GM19351 (cell line): ENCODE measurements at regions not wholly inside any gene's neighbourhood (a gene's known extent, or its start where the extent isn't known, plus 50 kb on each side); places are given as distances from the start of the nearest gene placed in this dataset.
"Not testable (repeated sequence)": the region's sequence is repeated elsewhere in the genome, so short reads cannot be mapped to it uniquely, and the experiment has no call there.

Experiments used
- ATAC-seq: cut with Tn5 transposase; IDR thresholded peaks from one replicate; pipeline ENCODE4 v1.9.1; 2021; ENCODE audit warnings: mild to moderate bottlenecking, moderate library complexity; ENCODE audit not compliant: unreplicated experiment

GRCh38 chr5:162603443-162604070, 536.0 kb downstream of the GABRG2 start:
- no peak for ATAC-seq

GRCh38 chr5:162607879-162608278, 540.3 kb downstream of the GABRG2 start:
- no peak for ATAC-seq

GRCh38 chr5:162621726-162622263, 554.2 kb downstream of the GABRG2 start:
- not testable (repeated sequence) for ATAC-seq

DNA sequence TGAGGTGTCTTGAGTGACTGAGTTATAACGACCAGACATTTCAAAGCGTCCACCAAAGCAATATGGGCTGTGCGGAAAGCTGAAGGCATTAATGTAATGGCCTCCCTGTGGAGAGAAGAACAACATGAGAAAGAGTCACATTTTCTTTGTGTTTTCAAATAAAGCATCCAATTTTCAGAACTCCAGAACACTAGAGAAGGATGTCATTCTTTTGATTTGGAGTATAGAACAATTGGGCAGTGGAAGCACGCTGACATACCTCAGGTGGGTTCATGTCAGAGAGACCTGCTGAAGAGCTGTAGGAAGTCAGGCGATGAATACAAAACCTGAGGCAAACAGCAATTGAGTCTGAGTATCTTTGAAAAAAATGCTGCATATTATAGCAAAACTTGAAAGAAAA, 556.5 kb downstream of the GABRG2 start:
- no peak for ATAC-seq

- no peak for ATAC-seq
These were observed 569.9 kb downstream of the GABRG2 start for GRCh38 chr5:162637481-162637880.

DNA sequence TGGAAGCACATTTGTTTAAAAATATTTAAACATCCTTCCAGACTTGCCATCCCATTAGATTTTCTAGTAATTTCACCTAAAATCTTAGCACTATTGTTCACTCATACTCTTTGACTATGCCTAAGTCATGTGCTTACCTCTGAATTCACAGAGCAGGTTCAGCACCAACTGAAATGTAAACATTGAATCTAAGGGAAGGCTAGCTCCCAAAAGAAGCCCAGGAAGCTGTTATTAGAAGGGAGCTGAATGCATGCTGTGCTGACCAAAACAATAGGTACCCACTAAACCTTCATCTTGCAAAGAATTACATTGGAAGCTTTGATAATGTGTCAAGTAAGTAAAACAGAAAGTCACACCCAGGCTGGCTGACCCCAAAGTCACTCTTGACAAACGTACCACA, 571.3 kb downstream of the GABRG2 start:
- no peak for ATAC-seq

DNA sequence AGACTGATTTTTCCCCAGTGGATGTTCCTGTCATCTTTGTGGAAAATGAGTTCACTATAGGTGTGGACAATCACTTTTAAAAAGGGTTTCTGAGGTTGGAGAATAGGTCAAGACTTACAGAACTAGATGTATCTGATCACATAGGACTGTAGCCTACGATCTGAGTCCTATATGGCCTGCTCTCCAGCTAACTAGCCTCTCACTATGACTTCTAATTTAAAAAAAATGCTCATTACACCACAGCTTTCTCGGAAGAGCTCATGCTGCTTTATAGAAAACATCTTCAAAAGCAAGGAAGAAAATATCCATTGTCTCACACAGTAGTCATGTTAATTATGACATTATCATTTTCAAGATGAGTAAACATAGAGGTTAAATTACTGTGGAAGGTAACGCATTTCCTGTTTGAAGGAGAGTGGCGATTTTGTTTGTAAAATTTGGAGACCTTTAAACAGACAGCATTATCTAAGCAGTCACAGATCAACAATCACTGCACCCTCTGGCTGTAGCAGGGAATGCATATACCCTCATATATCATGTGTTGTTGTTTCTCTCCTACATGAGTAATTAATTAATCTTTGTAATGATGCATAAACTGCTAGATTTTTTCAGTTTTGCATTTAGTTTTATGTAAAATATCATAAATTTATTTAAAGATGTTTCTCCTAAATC, 573.7 kb downstream of the GABRG2 start:
- ATAC-seq, result no peak

- ATAC-seq, result no peak
These were observed 587.3 kb downstream of the GABRG2 start for GRCh38 chr5:162654661-162655405.

DNA sequence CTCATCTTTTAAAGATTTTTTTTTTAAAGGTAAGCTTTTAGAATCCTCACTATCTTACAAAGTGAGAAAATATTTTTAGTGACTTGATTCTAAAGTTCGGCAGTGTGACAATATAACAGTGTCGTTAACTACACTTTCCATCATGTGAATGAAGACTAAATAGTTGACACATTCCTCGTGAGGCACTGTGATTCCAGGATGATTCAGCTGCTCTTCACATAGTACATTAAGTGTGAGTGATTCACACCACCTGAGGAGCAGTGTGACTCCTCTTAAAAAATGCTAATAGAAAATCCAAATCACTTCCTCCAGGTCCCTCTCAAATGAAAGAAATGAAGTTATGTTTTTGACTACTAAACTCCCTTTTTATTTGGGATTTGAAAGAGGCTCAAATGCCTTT, 589.5 kb downstream of the GABRG2 start:
- no peak for ATAC-seq

DNA sequence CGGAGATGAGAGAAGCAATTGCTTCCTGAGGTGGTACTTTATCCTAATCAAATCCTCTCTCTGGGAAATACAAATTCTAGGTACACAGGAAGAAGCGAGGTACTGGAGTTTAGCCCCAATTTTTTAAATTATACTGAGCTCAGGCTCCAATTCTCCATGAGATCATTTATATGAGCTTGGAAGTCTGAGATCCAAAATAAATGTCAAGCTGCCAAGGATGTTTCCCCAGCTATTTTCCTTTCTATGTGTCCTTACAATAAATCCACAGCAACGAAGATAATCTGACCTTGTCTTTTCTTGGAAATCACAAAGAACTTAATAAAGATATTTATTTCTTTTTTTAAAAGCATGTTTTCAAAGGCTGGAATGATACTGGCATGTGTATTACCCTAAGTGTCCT, 597.3 kb downstream of the GABRG2 start:
- no peak for ATAC-seq

DNA sequence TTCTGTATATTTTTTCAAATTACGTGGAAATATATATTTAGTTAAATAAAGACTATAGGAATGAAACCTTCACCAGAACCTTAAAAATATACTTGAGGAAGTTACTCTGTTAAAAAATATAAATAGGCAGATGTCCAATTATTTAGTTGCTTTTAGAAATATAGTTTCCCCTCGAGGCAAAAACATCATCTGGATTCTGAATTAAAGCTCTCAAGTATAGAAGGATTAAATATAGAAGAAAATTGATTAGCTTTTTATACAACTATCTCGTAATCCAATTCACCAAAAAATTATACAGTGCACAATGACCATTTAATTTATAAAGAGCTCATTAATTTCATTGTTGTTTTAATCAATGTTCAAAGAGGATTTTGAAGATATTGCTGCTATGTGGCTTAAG, 601.4 kb downstream of the GABRG2 start:
- no peak for ATAC-seq

DNA sequence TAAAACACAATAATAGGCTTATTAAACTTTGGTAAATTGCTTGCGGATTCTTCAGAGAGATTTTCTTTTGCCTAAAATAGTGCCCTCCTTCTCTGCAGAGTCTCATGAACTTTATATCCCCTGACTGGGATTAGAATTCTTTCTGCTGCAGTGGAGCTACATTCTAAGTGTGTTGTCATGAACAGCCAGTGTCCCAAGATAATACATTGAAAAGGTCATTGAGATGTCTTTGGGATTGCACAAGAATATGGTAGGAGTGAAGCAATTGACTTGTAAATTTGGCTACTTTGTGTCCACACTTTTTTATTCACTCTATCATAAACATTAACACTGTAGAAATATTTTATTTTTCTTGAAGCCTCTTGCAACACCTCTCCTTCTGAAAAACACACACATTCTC, 604.5 kb downstream of the GABRG2 start:
- ATAC-seq, result no peak

DNA sequence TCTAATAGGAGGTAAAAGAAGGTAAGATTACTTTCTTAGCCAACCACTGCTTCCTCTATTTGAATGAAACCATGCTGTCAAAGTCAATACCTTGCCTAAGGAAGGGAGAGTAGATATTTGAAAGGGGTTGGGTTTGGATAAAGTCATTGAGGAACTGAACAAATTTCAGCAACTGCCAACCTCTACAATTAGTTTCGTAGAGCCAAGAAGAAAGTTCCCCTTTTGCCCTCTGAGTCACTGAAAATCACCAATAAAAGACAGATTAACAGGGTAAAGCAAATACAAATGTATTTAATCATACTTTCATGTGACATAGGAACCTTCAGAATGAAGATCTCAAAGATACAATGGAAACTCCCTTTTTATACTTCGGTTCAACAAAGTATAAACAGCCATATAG, 615.7 kb downstream of the GABRG2 start:
- no peak for ATAC-seq

DNA sequence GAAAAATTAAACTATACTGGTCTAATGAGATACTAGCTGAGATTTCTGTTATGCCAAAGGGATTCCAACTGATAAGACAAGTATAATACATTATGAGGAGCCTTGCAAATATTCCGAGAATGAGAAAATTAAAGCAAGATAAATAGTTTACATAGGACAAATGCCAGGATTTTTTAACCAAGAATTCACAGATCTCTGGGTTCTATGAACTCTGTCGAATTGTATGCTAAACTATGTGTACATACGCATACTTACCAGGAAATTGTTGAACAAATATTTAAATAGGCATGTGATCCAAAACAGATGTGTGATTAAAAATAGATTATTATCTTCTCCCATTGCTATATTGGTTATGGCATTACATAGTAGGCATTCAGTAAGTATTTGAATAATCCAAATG, 616.6 kb downstream of the GABRG2 start:
- ATAC-seq, result no peak

DNA sequence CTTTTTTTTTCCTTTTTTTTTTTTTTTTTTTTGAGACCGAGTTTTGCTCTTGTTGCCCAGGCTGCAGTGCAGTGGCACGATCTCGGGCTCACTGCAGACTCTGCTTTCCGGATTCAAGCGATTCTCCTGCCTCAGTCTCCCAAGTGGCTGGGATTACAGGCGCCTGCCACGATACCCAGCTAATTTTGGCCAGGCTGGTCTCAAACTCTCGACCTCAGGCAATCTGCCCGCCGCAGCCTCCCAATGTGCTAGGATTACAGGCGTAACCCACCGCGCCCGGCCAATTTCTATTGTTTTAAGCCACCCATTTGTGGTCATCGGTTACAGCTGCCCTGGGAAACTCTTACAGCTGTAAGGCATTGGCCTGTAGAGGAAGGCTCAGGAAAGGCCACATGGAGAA, 617.7 kb downstream of the GABRG2 start:
- ATAC-seq, result no peak

DNA sequence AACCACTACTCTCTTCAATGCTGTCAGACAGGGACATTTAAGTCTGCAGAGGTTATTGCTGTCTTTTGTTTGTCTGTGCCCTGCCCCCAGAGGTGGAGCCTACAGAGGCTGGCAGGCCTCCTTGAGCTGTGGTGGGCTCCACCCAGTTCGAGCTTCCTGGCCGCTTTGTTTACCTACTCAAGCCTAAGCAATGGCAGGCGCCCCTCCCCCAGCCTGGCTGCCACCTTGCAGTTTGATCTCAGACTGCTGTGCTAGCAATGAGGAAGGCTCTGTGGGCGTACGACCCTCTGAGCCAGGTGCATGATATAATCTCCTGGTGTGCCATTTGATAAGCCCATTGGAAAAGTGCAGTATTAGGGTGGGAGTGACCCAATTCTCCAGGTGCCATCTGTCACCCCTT, 628.7 kb downstream of the GABRG2 start:
- ATAC-seq, result not testable (repeated sequence)

GRCh38 chr5:162699361-162699760, 631.8 kb downstream of the GABRG2 start:
- ATAC-seq, result no peak

DNA sequence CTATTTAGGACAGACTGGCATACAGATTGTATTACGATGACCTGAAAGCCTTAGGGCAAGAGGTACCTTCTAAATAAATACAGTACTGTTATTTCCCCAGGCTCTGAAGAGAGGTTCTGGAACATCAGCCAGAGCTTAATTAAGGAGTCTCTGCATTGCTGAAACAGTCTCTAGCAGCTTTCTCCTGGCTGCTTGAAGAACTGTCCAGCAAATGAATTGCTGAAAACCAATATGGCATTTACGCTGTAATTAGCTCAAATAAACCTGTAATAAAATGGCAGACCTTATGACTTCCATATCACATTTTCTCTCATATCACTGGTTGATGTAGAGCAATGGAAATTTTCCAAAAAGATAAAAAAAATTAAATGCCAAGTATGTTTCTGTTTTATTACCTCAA, 636.3 kb downstream of the GABRG2 start:
- ATAC-seq, result no peak

- no peak for ATAC-seq
These were observed 643.7 kb downstream of the GABRG2 start for GRCh38 chr5:162711244-162711643.

DNA sequence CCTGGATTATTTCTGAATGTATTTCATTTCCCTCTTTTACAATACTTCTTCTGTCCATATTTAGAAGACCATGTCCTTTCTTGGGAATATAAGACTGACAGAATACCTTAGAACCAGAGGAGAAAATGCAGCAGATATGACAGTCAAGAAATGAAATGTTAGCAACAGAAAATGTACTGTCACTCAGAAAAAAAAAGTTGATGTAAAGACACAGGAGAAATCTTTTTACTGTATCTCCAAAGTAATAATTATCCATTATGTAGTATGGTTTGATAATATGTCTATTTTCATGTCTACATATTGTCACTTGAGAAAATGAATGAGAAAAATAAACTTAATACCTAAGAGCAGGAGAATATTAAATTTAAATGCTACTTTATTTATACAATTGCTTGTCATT, 652.1 kb downstream of the GABRG2 start:
- ATAC-seq, result no peak

DNA sequence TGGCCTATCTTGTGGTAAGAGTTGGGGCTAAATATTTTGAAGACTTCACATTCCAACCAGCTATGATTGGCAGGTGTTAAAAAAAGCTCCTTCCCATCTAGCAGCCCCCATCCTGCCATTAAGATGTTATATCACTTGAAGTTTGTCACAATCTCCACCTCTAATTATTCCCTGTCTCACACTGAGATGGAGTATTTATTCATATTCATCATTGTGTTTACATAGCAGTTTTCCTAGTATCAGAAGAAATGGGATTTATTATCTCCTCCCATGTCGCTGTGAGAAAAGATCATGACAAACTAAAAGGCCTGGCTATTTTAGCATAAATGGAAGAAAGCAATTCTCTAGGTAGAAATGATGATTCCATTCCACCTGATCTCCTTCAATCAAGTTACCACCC, 653.6 kb downstream of the GABRG2 start:
- ATAC-seq, result no peak

- no peak for ATAC-seq
These were observed 684.8 kb upstream of the CCNG1 start for GRCh38 chr5:162752612-162753011.
